WTC11 (cell line): ENCODE measurements at regions not wholly inside any gene's neighbourhood (a gene's known extent, or its start where the extent isn't known, plus 50 kb on each side); places are given as distances from the start of the nearest gene placed in this dataset.

Experiments
- ATAC-seq: fragments of 200-7000 bp; cut with Tn5 transposase; 2 replicates; pipeline ENCODE4 v1.10.0; 2021; ENCODE audit warnings: mild to moderate bottlenecking, moderate library complexity
- CTCF ChIA-PET: fragments of 300-600 bp; sonication (Branson Sonifier 250); formaldehyde crosslinking; loops from one replicate; lab custom pipeline; 2021; ENCODE audit warnings: antibody characterized with exemption; lab: Charles Lee
- POLR2A ChIA-PET: fragments of 350-600 bp; sonication (Branson Sonifier 250); formaldehyde crosslinking; loops from one replicate; lab custom pipeline; 2021; ENCODE audit warnings: antibody characterized with exemption; lab: Charles Lee
- DNase-seq: peaks from one replicate; pipeline ENCODE4 v3.0.0; 2021; ENCODE audit warnings: low spot score
- H3K27ac Mint-ChIP-seq: 2 replicates; pipeline ENCODE4 v1.8.0; 2021; ENCODE audit warnings: mixed read lengths
- H3K27me3 Mint-ChIP-seq: 2 replicates; pipeline ENCODE4 v1.8.0; 2021; ENCODE audit warnings: low read depth, mild to moderate bottlenecking, moderate library complexity, mixed read lengths
- H3K36me3 Mint-ChIP-seq: 2 replicates; pipeline ENCODE4 v1.8.0; 2021; ENCODE audit warnings: mixed read lengths
- H3K4me1 Mint-ChIP-seq: 2 replicates; pipeline ENCODE4 v1.8.0; 2022; ENCODE audit warnings: mixed read lengths
- H3K4me3 Mint-ChIP-seq: 2 replicates; pipeline ENCODE4 v1.8.0; 2021; ENCODE audit warnings: mild to moderate bottlenecking, moderate library complexity, mixed read lengths
- H3K9me3 Mint-ChIP-seq: 2 replicates; pipeline ENCODE4 v1.8.0; 2021; ENCODE audit warnings: mixed read lengths
- ATF1 ChIP-seq: sonication (generic); formaldehyde crosslinking; IDR thresholded peaks from 2 replicates; pipeline ENCODE4 v1.8.1; 2023; ENCODE audit warnings: mild to moderate bottlenecking, moderate library complexity, missing genetic modification reagents
- GRHL2 ChIP-seq: fragments of 250-450 bp; sonication (Bioruptor Pico); IDR thresholded peaks from 2 replicates; pipeline ENCODE4 v1.8.0; 2022; ENCODE audit warnings: mild to moderate bottlenecking, moderate library complexity; ENCODE audit not compliant: insufficient replicate concordance, severe bottlenecking
- MXD4 ChIP-seq: fragments of 250-450 bp; sonication (Bioruptor Pico); IDR thresholded peaks from 2 replicates; pipeline ENCODE4 v1.8.0; 2021; ENCODE audit warnings: mild to moderate bottlenecking, moderate library complexity, borderline replicate concordance
- NFYB ChIP-seq: sonication (generic); formaldehyde crosslinking; conservative IDR thresholded peaks from 2 replicates; pipeline ENCODE4 v1.8.0; 2022; ENCODE audit warnings: low read depth, missing genetic modification reagents
- NR1H2 ChIP-seq: sonication (generic); formaldehyde crosslinking; IDR thresholded peaks from 2 replicates; pipeline ENCODE4 v1.9.0; 2021; ENCODE audit warnings: mild to moderate bottlenecking, moderate library complexity, missing genetic modification reagents
- SMAD4 ChIP-seq: sonication (generic); formaldehyde crosslinking; IDR thresholded peaks from 2 replicates; pipeline ENCODE4 v1.8.0; 2022; ENCODE audit warnings: mild to moderate bottlenecking, missing genetic modification reagents
- SOX15 ChIP-seq: fragments of 250-450 bp; sonication (Bioruptor Pico); IDR thresholded peaks from 2 replicates; pipeline ENCODE4 v1.9.0; 2021; ENCODE audit warnings: mild to moderate bottlenecking
- SP1 ChIP-seq: sonication (generic); formaldehyde crosslinking; conservative IDR thresholded peaks from 2 replicates; pipeline ENCODE4 v1.8.1; 2022; ENCODE audit warnings: missing genetic modification reagents
- TP53 ChIP-seq: sonication (generic); formaldehyde crosslinking; IDR thresholded peaks from 2 replicates; pipeline ENCODE4 v1.8.1; 2023; ENCODE audit warnings: mild to moderate bottlenecking, missing genetic modification reagents
- ZNF263 ChIP-seq: sonication (generic); formaldehyde crosslinking; IDR thresholded peaks from 2 replicates; pipeline ENCODE4 v1.8.1; 2022; ENCODE audit warnings: low read depth, mild to moderate bottlenecking, moderate library complexity, missing genetic modification reagents
- ZNF396 ChIP-seq: fragments of 250-450 bp; sonication (Bioruptor Pico); IDR thresholded peaks from 2 replicates; pipeline ENCODE4 v1.8.0; 2021; ENCODE audit warnings: mild to moderate bottlenecking, moderate library complexity, borderline replicate concordance
- ZNF671 ChIP-seq: fragments of 250-450 bp; sonication (Bioruptor Pico); IDR thresholded peaks from 2 replicates; pipeline ENCODE4 v1.8.0; 2021; ENCODE audit warnings: mild to moderate bottlenecking
- TF ChIP-seq, protein P1 (sequence below): fragments of 250-450 bp; sonication (Bioruptor Pico); IDR thresholded peaks from 2 replicates; pipeline ENCODE4 v1.8.0; 2021; ENCODE audit warnings: mild to moderate bottlenecking
- TF ChIP-seq, protein P2 (sequence below): sonication (generic); formaldehyde crosslinking; IDR thresholded peaks from 2 replicates; pipeline ENCODE4 v1.8.1; 2022; ENCODE audit warnings: low read depth, mild to moderate bottlenecking, moderate library complexity, missing genetic modification reagents, borderline replicate concordance
- TF ChIP-seq, protein P3 (sequence below): sonication (generic); formaldehyde crosslinking; IDR thresholded peaks from 2 replicates; pipeline ENCODE4 v1.8.1; 2023; ENCODE audit warnings: mild to moderate bottlenecking, missing genetic modification reagents
- TF ChIP-seq, protein P4 (sequence below): sonication (generic); formaldehyde crosslinking; IDR thresholded peaks from 2 replicates; pipeline ENCODE4 v1.8.0; 2023; ENCODE audit warnings: mild to moderate bottlenecking, missing genetic modification reagents
- TF ChIP-seq, protein P5 (sequence below): sonication (generic); formaldehyde crosslinking; IDR thresholded peaks from 2 replicates; pipeline ENCODE4 v1.8.1; 2022; ENCODE audit warnings: mild to moderate bottlenecking, moderate library complexity, missing genetic modification reagents
- TF ChIP-seq, protein P6 (sequence below): sonication (generic); formaldehyde crosslinking; IDR thresholded peaks from 2 replicates; pipeline ENCODE4 v1.8.0; 2023; ENCODE audit warnings: missing genetic modification reagents, mild to moderate bottlenecking, borderline replicate concordance
- TF ChIP-seq, protein P7 (sequence below): sonication (generic); formaldehyde crosslinking; conservative IDR thresholded peaks from 2 replicates; pipeline ENCODE4 v1.8.1; 2022; ENCODE audit warnings: mild to moderate bottlenecking, missing genetic modification reagents

DNA sequence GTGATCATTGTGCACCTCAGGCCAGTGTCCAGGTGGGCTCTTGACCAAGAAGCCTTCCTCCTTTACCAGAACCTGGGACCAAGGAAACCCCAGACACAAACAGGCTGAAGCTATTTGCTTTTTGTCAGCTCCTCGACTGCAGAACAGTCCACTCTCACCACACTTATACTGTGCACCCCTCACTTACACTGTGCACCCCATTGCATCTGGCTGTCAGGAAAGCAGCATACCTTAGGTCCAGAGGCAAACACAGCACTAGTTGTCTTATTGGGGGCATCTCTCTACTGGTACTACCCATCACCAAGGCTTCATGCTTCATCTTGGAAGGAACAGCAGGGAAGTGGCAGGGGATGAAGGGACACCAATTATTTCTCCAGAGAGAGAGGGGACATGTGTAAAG, 198.1 kb downstream of the CXCL12 start:
- ChIA-PET POLR2A (no interaction called here), CTCF (no interaction called here)
- H3K4me1 Mint-ChIP-seq: peaks cover 9% of the 10 kb centered on the region; the same call in 1 of the 2 replicates
- no peaks in the 10 kb centered on the region; the same call in 1 of the 2 replicates for H3K27me3 Mint-ChIP-seq
- H3K27ac Mint-ChIP-seq: no peak overlapping the region
- no peak for TF ChIP-seq SP1 (CRISPR knock-in tag)
- TF ChIP-seq GRHL2 (CRISPR knock-in tag): no peak
- no peak for TF ChIP-seq ZNF671
- H3K4me3 Mint-ChIP-seq: no peak overlapping the region
- ATAC-seq (no peak), DNase-seq (no peak)
- peaks cover 10% of the 10 kb centered on the region for H3K9me3 Mint-ChIP-seq
- H3K36me3 Mint-ChIP-seq: no peaks in the 10 kb centered on the region

DNA sequence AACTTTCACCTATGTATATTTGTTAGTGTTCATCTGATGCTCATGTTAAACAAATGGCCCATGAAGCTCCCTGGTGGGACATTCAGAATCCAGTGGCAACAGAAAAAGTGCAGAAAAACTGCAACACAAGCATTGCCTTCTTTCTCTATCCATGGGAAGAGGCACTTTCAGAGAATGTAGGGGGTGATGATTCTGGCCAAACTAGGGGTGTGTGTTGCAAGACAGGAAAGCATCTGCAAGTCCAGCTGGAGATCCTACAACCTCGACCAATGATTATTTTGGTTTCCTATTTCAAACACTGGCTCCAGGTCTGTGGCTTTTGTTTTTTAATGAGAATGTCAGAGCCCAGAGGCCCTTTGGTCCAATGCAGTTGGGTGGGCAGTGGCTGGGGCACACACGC, 198.7 kb downstream of the CXCL12 start:
- CTCF ChIA-PET: no interaction called here
- POLR2A ChIA-PET: no interaction called here
- H3K27me3 Mint-ChIP-seq: no peaks in the 10 kb centered on the region; the same call in 1 of the 2 replicates
- no peaks in the 10 kb centered on the region for H3K36me3 Mint-ChIP-seq
- H3K4me1 Mint-ChIP-seq: peaks cover 9% of the 10 kb centered on the region; the same call in 1 of the 2 replicates
- no peak for ATAC-seq
- peaks cover 8% of the 10 kb centered on the region for H3K9me3 Mint-ChIP-seq
- DNase-seq: no peak
- H3K4me3 Mint-ChIP-seq: no peak overlapping the region
- H3K27ac Mint-ChIP-seq: no peak overlapping the region
- TF ChIP-seq SOX15 (no peak), MXD4 (CRISPR knock-in tag) (no peak), SMAD4 (CRISPR knock-in tag) (no peak), ZNF263 (CRISPR knock-in tag) (no peak)
- TF ChIP-seq, protein P1, sequence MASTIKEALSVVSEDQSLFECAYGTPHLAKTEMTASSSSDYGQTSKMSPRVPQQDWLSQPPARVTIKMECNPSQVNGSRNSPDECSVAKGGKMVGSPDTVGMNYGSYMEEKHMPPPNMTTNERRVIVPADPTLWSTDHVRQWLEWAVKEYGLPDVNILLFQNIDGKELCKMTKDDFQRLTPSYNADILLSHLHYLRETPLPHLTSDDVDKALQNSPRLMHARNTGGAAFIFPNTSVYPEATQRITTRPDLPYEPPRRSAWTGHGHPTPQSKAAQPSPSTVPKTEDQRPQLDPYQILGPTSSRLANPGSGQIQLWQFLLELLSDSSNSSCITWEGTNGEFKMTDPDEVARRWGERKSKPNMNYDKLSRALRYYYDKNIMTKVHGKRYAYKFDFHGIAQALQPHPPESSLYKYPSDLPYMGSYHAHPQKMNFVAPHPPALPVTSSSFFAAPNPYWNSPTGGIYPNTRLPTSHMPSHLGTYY (CRISPR knock-in tag): no peak
- TF ChIP-seq, protein P2, sequence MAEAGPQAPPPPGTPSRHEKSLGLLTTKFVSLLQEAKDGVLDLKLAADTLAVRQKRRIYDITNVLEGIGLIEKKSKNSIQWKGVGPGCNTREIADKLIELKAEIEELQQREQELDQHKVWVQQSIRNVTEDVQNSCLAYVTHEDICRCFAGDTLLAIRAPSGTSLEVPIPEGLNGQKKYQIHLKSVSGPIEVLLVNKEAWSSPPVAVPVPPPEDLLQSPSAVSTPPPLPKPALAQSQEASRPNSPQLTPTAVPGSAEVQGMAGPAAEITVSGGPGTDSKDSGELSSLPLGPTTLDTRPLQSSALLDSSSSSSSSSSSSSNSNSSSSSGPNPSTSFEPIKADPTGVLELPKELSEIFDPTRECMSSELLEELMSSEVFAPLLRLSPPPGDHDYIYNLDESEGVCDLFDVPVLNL (CRISPR knock-in tag): no peak
- TF ChIP-seq, protein P3, sequence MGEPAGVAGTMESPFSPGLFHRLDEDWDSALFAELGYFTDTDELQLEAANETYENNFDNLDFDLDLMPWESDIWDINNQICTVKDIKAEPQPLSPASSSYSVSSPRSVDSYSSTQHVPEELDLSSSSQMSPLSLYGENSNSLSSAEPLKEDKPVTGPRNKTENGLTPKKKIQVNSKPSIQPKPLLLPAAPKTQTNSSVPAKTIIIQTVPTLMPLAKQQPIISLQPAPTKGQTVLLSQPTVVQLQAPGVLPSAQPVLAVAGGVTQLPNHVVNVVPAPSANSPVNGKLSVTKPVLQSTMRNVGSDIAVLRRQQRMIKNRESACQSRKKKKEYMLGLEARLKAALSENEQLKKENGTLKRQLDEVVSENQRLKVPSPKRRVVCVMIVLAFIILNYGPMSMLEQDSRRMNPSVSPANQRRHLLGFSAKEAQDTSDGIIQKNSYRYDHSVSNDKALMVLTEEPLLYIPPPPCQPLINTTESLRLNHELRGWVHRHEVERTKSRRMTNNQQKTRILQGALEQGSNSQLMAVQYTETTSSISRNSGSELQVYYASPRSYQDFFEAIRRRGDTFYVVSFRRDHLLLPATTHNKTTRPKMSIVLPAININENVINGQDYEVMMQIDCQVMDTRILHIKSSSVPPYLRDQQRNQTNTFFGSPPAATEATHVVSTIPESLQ (CRISPR knock-in tag): no peak
- TF ChIP-seq, protein P4, sequence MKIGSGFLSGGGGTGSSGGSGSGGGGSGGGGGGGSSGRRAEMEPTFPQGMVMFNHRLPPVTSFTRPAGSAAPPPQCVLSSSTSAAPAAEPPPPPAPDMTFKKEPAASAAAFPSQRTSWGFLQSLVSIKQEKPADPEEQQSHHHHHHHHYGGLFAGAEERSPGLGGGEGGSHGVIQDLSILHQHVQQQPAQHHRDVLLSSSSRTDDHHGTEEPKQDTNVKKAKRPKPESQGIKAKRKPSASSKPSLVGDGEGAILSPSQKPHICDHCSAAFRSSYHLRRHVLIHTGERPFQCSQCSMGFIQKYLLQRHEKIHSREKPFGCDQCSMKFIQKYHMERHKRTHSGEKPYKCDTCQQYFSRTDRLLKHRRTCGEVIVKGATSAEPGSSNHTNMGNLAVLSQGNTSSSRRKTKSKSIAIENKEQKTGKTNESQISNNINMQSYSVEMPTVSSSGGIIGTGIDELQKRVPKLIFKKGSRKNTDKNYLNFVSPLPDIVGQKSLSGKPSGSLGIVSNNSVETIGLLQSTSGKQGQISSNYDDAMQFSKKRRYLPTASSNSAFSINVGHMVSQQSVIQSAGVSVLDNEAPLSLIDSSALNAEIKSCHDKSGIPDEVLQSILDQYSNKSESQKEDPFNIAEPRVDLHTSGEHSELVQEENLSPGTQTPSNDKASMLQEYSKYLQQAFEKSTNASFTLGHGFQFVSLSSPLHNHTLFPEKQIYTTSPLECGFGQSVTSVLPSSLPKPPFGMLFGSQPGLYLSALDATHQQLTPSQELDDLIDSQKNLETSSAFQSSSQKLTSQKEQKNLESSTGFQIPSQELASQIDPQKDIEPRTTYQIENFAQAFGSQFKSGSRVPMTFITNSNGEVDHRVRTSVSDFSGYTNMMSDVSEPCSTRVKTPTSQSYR (CRISPR knock-in tag): no peak

DNA sequence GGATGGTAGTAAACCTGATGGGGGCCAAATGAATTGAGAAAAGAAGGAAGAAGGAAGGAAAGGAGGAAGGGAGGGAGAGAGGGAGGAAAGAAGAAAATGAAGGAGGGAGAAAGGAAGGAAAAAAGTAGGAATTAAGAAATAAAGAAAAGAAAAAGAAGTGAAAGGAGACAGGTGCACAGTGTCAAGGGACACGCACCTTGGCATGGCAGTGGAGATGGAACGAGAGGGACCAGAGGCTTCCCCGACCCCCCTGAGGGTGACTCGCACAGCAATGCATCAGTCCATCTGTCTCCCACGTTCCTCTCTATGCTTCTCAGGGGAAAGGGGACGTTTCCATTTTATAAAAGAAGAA, 199.6 kb downstream of the CXCL12 start:
- Mint-ChIP-seq H3K9me3 (no peaks in the 10 kb centered on the region; the same call in 1 of the 2 replicates), H3K27me3 (no peaks in the 10 kb centered on the region; the same call in 1 of the 2 replicates), H3K4me3 (no peak overlapping the region), H3K4me1 (peaks cover 9% of the 10 kb centered on the region; the same call in 1 of the 2 replicates), H3K27ac (no peak overlapping the region), H3K36me3 (no peaks in the 10 kb centered on the region)
- CTCF ChIA-PET: no interaction called here
- DNase-seq: no peak
- no peak for ATAC-seq
- POLR2A ChIA-PET: no interaction called here
- no peak for TF ChIP-seq NFYB (CRISPR knock-in tag)
- TF ChIP-seq ATF1 (CRISPR knock-in tag): no peak
- no peak for TF ChIP-seq NR1H2 (CRISPR knock-in tag)
- no peak for TF ChIP-seq TP53 (CRISPR knock-in tag)
- TF ChIP-seq, protein P5, sequence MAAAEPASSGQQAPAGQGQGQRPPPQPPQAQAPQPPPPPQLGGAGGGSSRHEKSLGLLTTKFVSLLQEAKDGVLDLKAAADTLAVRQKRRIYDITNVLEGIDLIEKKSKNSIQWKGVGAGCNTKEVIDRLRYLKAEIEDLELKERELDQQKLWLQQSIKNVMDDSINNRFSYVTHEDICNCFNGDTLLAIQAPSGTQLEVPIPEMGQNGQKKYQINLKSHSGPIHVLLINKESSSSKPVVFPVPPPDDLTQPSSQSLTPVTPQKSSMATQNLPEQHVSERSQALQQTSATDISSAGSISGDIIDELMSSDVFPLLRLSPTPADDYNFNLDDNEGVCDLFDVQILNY: no peak
- no peak for TF ChIP-seq ZNF396 (CRISPR knock-in tag)
- TF ChIP-seq, protein P6, sequence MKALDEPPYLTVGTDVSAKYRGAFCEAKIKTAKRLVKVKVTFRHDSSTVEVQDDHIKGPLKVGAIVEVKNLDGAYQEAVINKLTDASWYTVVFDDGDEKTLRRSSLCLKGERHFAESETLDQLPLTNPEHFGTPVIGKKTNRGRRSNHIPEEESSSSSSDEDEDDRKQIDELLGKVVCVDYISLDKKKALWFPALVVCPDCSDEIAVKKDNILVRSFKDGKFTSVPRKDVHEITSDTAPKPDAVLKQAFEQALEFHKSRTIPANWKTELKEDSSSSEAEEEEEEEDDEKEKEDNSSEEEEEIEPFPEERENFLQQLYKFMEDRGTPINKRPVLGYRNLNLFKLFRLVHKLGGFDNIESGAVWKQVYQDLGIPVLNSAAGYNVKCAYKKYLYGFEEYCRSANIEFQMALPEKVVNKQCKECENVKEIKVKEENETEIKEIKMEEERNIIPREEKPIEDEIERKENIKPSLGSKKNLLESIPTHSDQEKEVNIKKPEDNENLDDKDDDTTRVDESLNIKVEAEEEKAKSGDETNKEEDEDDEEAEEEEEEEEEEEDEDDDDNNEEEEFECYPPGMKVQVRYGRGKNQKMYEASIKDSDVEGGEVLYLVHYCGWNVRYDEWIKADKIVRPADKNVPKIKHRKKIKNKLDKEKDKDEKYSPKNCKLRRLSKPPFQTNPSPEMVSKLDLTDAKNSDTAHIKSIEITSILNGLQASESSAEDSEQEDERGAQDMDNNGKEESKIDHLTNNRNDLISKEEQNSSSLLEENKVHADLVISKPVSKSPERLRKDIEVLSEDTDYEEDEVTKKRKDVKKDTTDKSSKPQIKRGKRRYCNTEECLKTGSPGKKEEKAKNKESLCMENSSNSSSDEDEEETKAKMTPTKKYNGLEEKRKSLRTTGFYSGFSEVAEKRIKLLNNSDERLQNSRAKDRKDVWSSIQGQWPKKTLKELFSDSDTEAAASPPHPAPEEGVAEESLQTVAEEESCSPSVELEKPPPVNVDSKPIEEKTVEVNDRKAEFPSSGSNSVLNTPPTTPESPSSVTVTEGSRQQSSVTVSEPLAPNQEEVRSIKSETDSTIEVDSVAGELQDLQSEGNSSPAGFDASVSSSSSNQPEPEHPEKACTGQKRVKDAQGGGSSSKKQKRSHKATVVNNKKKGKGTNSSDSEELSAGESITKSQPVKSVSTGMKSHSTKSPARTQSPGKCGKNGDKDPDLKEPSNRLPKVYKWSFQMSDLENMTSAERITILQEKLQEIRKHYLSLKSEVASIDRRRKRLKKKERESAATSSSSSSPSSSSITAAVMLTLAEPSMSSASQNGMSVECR: no peak
- no peak for TF ChIP-seq ZNF263 (CRISPR knock-in tag)
- TF ChIP-seq, protein P7, sequence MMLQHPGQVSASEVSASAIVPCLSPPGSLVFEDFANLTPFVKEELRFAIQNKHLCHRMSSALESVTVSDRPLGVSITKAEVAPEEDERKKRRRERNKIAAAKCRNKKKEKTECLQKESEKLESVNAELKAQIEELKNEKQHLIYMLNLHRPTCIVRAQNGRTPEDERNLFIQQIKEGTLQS (CRISPR knock-in tag): no peak
